Left lung (tissue), 4 donors: ENCODE measurements at regions not wholly inside any gene's neighbourhood (a gene's known extent, or its start where the extent isn't known, plus 50 kb on each side); places are given as distances from the start of the nearest gene placed in this dataset.

Source experiments
- ATAC-seq: fragments of 200-7000 bp; cut with Tn5 transposase; one replicate; pipeline ENCODE4 v1.9.1; 2020; ENCODE audit warnings: moderate library complexity
- DNase-seq, 4 donors: peaks; one replicate each; pipeline ENCODE4 v3.0.0-alpha.2; 2013 to 2020
- H3K27ac ChIP-seq, 2 donors: fragments of 200-600 bp; sonication (generic) in 1 of 2; one replicate each; pipeline versions ENCODE4 v1.5.0 to v1.8.0; 2020 to 2021
- H3K27me3 ChIP-seq, 2 donors: fragments of 200-600 bp; sonication (generic) in 1 of 2; one replicate each; pipeline versions ENCODE4 v1.5.0 to v1.8.0; 2020 to 2021
- H3K36me3 ChIP-seq, 2 donors: fragments of 200-600 bp; sonication (generic) in 1 of 2; one replicate each; pipeline versions ENCODE4 v1.5.0 to v1.8.0; 2020 to 2021
- H3K4me1 ChIP-seq, 2 donors: fragments of 200-600 bp; one replicate each; pipeline ENCODE4 v1.8.0; 2021
- H3K4me3 ChIP-seq, 2 donors: fragments of 200-600 bp; sonication (generic) in 1 of 2; one replicate each; pipeline versions ENCODE4 v1.5.0 to v1.8.0; 2020 to 2021; ENCODE audit warnings: mild to moderate bottlenecking in 1 of 2
- H3K9me3 ChIP-seq, 2 donors: fragments of 200-600 bp; sonication (generic) in 1 of 2; one replicate each; pipeline versions ENCODE4 v1.5.0 to v1.8.0; 2020 to 2021
- CTCF ChIP-seq, 2 donors: fragments of 200-600 bp; sonication (generic) in 1 of 2; IDR thresholded peaks; one replicate each; pipeline versions ENCODE4 v1.5.0 to v1.8.0; 2021; ENCODE audit warnings: antibody characterized with exemption in 2 of 2
- intact Hi-C, 2 donors: fragments of 100-400 bp; cut with DNase I; formaldehyde crosslinking; loops; one replicate each; pipeline versions ENCODE4 v1.11.2 to v1.14.2; 2022
- donor health status: DM: no; HTN: yes; CAD: no.
- donor health status: DM: no; HTN: no; CAD: no.

GRCh38 chr6:43915986-43916923 is 146.2 kb downstream of the VEGFA start:
- H3K36me3 ChIP-seq: no peaks in the 10 kb centered on the region
- no peaks in the 10 kb centered on the region for H3K9me3 ChIP-seq
- peaks cover 0 to 16% of the 10 kb centered on the region in 2 donors for H3K4me1 ChIP-seq
- intact Hi-C loops: no loop called here
- DNase-seq (no peak), ATAC-seq (no peak)
- H3K27me3 ChIP-seq: no peaks in the 10 kb centered on the region
- H3K4me3 ChIP-seq: no peak overlapping the region
- no peak overlapping the region for H3K27ac ChIP-seq
- no peak for TF ChIP-seq CTCF (IDR thresholded peaks at IDR 0.05)

- intact Hi-C loops: no loop called here
- Histone ChIP-seq H3K27ac (no peak overlapping the region), H3K4me1 (peaks cover 0 to 16% of the 10 kb centered on the region in 2 donors), H3K27me3 (no peaks in the 10 kb centered on the region), H3K4me3 (no peak overlapping the region), H3K9me3 (no peaks in the 10 kb centered on the region), H3K36me3 (no peaks in the 10 kb centered on the region)
- ATAC-seq (no peak), DNase-seq (no peak)
- TF ChIP-seq CTCF (IDR thresholded peaks at IDR 0.05): no peak
Observed at GRCh38 chr6:43915208-43915869, 145.3 kb downstream of the VEGFA start.

- Histone ChIP-seq H3K4me3 (no peak overlapping the region), H3K4me1 (peaks cover 0 to 16% of the 10 kb centered on the region in 2 donors), H3K9me3 (no peaks in the 10 kb centered on the region), H3K27me3 (no peaks in the 10 kb centered on the region), H3K27ac (no peak overlapping the region), H3K36me3 (no peaks in the 10 kb centered on the region)
- TF ChIP-seq CTCF (IDR thresholded peaks at IDR 0.05): no peak
- DNase-seq (no peak), ATAC-seq (no peak)
- intact Hi-C loops: no loop called here
Observed at GRCh38 chr6:43914272-43915147, 144.5 kb downstream of the VEGFA start.

- intact Hi-C loops: no loop called here
- Histone ChIP-seq H3K36me3 (no peaks in the 10 kb centered on the region), H3K27ac (no peak overlapping the region), H3K4me3 (no peak overlapping the region), H3K4me1 (peaks cover 0 to 16% of the 10 kb centered on the region in 2 donors), H3K9me3 (no peaks in the 10 kb centered on the region), H3K27me3 (no peaks in the 10 kb centered on the region)
- no peak for TF ChIP-seq CTCF (IDR thresholded peaks at IDR 0.05)
- ATAC-seq: peak; percentile 28
- no peak for DNase-seq
Observed at GRCh38 chr6:43913375-43914271, 143.6 kb downstream of the VEGFA start.
